ENCODE measurements at regions not wholly inside any gene's neighbourhood (a gene's known extent, or its start where the extent isn't known, plus 50 kb on each side); places are given as distances from the start of the nearest gene placed in this dataset.

DNA sequence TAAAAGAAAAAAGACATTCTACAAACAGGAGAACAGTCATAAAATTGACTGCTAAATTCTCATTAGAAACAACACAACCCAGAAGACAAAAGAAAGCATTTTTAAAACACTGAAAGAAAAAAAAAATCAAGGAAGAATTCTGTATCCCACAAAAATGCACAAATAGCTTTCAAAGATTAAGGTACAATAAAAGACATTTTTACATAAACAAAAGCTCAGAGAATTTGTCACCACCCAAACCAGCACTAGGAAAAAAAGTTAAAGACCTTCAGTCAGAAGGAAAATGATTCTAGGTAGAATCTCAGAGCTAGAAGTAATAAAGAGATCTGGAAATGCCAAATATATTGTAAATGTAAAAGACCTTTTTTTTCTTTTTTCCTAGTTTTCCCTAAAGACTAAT lies 252.4 kb downstream of the CLIC5 start:
- TF ChIP-seq, protein P1, sequence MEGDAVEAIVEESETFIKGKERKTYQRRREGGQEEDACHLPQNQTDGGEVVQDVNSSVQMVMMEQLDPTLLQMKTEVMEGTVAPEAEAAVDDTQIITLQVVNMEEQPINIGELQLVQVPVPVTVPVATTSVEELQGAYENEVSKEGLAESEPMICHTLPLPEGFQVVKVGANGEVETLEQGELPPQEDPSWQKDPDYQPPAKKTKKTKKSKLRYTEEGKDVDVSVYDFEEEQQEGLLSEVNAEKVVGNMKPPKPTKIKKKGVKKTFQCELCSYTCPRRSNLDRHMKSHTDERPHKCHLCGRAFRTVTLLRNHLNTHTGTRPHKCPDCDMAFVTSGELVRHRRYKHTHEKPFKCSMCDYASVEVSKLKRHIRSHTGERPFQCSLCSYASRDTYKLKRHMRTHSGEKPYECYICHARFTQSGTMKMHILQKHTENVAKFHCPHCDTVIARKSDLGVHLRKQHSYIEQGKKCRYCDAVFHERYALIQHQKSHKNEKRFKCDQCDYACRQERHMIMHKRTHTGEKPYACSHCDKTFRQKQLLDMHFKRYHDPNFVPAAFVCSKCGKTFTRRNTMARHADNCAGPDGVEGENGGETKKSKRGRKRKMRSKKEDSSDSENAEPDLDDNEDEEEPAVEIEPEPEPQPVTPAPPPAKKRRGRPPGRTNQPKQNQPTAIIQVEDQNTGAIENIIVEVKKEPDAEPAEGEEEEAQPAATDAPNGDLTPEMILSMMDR (conservative IDR thresholded peaks at IDR 0.05) = no peak
- TF ChIP-seq EZH2 (IDR thresholded peaks at IDR 0.05; ENCODE audit: low read depth) = no peak

All from PC-9 (cell line).